T-helper 9 cell (primary cell): ENCODE measurements at regions not wholly inside any gene's neighbourhood (a gene's known extent, or its start where the extent isn't known, plus 50 kb on each side); places are given as distances from the start of the nearest gene placed in this dataset.

Experiments
- DNase-seq: peaks from one replicate; pipeline ENCODE4 v3.0.0-alpha.2; 2020

DNA sequence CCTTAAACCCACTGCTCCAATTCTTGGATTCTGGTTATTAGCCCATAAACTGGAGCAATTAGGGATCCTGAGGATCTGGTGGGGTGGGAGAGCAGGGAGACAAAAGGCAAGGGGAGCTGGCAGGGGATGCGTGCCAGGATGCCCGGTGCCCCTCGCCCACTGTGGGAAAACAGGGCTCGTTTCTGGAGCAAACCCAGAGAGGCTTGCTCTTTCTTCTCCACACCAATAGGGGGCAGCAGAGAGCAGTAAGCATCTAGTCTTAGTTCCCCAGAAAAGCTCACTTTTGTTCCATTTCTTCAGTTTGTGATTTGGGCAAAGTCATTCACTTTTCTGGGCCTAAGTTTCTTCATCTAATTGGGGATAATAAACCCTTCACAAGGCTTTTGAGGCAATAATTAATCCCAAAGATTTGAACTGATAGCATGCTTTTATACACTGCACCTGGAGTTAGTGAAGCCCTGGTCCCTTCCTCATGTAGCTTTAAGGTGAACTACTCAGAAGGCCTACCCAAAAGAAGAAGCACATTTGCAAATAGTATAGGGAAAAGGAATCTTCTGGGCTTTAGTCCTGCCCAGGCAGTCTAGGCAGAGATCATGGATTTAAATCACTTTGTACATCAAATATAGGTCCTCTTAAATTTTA, 160.6 kb upstream of the USP24 start:
- DNase-seq: peak; percentile 4

DNA sequence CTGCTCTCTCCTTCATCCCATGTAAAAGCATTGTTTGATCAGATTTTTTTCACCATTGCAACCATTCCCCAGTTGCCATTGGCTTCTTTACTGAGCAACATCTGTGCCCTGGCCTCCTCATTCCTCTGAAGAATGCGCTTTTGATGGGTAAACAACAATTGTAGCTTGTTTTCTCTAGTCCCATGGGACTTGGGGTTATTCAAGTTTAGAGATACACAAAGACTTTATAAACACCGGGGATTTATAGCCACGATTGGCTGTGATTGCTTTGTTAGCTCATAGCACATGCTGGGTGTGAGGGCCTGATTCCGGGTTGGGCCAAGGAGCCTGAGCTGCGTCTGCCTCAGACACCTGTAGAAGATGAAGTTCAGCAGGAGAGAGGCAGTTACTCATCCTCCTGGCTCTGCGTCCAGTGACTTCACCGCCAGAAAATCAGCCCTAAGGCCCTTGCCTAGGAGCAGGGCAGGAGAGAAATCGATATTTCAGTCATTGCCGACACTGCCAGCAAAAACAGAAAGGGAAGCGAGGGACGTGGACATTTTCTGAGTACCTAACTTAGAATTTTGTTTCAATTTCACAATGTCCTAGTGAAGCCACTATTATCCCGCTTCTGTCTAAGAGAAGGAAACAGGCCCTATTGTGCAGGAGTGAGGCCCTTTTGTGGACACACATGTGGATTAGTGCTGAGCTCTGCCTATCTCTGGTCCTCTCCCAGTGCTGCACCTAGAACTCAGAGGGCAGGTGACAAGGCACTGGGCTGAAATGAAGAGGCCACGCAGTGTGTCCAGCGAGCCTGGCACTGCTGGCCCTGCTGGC, 159.8 kb upstream of the USP24 start:
- DNase-seq: no peak

DNA sequence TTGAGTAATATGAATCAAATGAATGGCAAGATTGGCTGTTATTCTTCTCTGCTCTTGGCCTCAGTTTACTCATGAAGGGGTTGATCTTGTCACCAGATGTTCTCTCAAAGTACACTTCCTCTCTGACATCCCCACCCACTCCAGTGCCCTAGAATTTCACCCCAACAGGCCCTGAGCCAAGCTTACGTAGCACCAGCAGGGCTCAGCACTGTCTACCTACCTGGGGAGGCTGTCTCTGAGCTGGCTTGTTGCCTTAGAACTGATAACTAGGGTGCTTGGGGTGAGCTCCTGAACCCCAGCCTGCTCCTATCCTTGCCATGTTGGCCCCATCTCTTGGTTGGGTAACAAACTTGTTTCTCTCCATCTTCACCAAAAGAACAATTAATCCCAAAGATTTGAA, 159.1 kb upstream of the USP24 start:
- no peak for DNase-seq

DNA sequence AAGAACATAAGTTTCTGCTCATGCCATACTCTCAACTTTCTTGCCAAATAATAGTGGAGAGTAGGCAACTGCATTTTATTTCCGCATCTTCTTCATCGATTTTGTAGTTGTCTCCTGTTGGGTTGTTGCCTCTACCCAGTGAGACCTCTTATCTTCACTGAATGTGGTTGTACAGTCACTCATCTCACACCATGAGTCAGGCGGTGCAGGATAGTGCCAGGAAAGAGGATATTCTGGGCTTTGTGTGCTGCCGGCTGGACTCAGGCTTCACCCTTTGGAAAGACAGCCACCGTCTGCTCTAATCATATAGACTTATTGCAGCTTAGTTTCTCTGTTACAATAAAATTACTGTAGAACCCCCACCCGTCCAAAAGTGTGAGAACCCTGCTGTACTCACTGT, 154.3 kb upstream of the USP24 start:
- DNase-seq: no peak

DNA sequence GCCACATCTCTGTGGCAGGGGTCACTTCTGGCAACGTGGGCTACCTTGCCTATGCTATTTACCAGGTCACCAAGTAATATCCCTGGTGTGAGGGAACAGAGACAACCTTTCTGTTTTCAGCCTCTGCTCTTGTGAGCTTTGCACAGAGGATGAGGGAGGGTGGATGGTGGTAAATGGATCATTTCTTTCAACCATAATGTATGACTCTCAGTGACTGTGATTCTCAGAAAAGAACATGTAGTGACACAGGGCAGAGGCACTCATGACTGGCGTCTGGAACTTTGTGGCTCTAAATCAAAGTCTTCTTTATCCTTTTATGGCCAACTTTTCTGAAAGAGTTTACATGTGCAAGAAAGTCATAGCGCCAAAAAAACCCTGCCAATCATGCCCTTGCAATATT, 153.5 kb upstream of the USP24 start:
- DNase-seq: no peak

DNA sequence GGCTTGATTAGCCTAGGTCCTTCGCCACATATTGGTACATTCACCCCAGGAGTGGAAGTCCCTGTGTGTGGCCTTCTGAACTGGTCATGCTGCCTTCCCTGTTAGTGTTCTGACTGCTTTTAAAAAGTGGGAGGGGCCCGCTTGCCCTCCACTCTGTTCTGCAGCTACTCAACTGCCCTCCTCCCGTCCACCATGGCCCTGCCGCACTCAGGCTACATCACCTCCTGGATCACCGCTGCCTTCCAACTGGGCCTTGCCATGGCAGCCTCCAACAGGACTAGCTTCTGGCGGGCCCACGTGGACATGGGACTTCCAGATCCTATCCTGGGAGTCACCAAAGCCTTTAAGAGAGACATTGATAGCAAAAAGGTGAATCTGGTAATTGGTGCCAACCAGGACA, 152.1 kb upstream of the USP24 start:
- no peak for DNase-seq

DNA sequence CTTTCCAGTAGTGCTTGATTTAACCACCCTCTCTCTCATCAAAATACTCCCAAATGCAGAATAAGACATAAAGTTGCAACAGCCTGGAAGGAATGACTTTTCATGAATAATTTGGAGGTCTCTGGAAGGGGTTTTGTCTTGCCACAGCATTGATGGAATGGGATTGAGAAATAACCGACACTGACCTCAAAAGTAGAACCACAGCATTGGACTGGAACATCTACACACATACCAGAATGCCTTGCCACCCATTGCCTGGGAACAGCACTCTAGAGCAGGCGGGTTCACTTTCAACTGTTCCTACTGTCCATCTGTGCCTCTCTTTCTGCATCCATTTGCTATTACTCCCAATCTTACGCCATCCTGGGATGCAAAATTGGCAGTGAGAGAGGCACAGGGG, 149.1 kb upstream of the USP24 start:
- DNase-seq: no peak

DNA sequence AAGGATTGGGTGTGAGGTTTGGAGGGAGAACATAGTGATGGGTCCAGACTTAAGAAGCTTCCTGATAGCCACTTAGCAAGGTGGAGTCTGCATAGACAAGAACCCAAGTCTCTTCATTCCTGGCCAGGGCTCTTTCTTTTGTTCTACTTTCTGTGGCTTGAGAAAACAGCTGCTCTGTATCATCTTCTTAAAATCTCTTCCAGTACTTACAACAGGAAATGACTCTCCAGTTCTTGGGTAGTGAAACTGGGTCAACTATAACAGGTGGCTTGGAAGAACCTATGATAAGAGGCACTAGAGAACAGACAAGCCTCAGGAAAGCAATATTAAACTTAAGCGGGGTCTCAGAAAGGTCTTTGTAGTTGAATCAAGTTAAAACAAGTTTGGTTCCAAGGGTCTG, 148.1 kb upstream of the USP24 start:
- DNase-seq: no peak

DNA sequence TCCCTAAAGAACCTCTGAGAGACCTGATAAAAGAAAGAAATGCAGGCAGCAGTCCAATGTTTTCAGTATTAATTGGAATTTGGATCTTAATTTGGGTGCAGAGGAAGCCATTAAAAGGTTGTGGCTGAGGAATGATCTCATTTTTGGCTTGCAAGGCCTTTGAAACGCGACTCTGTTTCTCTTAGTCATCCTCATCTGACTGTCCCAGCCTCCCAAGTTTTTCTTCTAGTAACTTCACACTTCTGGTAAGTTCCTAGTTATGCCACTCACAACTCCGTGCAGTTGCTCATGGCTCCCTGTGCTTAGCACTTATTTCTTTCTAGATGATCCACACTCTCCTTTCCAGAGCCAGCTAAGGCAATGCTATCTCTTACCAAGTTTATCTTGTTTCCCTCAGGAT, 147.4 kb upstream of the USP24 start:
- DNase-seq: no peak

DNA sequence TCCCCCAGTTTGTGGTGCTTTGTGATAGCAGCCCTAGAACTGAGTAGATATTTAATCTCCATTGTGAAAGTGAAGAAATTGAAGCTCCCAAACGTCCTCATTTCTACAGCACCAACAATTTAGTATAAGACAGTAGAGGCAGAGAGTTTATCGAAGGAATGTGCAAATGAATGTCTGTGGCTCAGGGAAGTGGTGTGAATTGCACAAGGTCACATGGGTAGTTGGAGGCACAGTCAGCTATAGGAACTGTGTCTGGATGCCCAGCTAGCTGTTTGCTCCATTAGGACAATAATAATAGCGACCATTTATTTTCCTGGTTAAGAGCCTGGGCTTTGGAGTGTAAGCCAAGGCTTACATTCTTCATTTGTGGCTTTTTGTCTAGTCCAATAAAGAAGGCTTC, 144.4 kb upstream of the USP24 start:
- no peak for DNase-seq

DNA sequence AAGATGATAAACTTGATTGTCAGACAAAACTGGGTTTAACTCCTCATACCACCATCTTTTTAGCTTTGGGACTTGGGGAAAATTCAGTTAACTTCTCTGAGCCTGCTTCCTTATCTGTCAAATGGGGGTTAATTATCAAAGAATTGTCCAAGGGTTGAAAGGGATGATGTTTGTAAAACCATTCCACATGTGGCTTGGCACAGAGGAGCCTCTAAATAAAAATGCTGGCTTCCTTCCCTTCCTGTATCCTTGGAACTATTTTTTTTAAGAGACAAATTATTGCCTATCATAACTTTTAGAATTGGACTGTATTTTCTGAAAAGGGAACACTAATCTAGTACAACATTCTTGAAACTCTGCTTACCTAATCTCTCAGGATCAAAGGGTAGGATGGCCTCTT, 143.4 kb upstream of the USP24 start:
- DNase-seq: no peak

DNA sequence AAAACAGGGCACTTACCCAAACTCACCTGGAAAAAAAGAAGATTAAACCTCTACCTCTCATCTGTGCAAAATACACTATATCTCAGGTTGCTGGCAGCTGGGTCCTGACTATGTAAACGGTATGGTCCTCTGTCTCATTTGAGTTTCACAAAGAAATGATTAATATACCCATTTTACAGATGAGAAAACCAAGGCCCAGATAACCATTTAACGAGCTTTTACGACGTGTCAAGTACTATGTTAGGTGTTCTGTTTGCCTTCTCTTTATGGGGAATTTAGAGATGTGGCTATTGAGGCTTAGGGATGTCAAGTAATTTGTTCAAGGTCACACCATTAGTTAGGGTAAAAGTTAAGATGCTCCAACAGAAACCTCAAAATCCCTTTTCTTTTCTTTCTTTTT, 140.4 kb upstream of the USP24 start:
- DNase-seq: no peak

DNA sequence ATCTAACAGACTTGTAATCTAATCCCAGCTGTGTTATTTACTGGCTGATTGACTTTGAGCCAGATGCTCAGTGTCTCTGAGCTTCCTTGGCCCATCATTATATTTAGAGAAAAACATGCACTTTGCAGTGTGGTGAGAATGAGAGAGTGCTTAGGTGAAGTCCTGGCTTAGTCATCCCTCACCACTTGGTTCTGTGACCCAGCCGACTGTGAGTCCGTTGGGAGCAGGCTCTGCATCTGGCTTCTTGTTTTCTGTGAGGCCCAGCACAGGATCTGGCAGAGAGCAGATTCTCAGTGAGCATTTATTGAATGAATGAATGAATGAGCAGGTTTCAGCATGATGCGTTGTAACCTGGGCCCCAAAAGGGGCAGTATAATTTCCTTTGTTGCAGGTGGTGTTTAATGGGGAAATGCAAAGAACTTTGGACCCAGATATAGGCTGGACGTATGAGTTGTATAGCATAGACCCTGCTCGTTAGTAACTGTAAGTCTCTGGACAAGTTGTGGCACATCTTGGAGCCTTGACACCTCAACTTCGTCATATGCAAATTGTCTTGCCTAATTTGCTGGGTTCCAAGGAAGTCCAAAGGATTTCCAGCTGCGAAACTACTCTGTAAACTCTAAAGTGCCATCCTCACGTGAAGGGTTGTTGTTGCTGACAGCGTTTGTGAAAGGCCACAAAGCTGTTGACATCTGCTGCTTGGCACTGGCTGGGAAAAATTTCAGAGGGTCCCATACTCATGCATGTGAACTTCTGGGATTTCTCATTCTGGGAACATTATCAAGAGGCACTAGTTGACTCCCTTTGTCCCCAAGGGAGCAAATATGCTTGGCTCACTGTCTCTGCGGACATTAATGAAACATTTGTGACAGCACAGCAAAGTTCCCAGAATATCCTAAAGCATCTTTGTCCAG, 138.8 kb upstream of the USP24 start:
- DNase-seq: no peak

DNA sequence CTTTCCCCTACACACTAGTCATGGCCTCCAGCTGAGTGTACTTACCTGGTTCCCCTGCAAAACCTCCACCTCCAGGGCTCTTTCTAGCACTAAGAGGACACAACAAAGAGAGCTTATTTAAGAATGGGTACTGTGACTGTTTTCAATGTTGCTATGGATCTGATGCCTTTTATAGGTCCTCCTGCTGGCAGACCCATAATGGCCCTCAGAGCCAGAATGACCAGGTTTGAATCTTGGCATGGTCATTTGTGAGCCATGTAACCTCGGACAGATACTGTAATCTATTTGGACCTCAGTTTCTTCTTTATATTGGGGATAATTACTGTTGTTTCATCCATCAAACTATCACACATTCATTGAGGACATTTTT, 137.6 kb upstream of the USP24 start:
- no peak for DNase-seq

DNA sequence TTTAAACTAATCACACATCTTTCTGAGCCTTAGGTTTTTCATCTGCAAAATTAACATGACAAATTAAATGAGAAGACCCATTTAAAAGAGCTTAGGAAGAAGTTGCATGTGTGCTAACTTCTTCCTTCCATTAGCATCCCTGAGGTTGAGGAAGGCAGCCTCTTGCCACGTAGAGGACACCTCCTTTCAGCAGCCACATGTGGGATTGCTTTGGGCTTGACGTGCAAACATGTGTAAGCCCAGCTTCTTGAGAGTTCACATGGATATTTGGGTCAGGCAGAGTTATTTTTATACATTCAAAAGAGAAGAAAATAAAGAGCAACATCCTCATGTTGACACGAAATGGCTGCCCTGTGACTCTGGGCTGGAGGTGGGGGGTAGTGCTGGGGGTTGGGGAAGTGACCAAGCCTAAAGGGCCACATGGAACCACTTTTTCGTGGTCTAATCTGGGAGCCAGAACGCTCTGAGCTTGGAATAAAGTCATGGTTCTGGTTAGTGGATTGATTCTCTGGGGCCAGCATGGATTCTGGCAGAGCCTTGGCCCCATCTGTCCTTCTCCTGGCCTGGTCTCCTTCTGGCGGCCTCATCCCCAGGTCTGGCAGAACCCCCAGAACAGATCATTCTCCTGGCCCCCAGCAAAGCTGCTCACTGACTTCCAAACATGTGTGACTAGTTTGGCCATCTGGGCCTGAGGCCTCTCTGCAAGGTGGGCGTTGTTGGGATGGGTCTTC, 137.1 kb upstream of the USP24 start:
- DNase-seq: no peak

DNA sequence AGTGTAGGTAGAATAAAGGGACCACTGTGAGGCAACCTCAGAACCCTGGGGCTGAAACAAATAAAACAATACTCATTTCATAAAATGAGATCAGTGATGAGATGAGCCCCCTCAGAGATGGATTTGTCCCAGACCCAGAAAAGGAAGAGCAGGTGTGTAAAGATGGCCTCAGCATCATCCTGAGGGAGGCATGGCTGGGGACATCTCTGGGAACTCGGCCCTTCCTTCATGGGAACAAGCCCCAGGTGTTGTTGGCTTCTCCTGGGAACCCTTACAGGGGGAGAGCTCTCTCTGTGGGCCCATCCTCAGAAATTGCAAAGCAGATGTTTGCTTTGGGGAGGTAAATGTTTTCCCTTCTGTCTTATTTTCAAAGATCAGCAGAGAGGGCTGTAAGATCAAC, 133.2 kb upstream of the USP24 start:
- no peak for DNase-seq

DNA sequence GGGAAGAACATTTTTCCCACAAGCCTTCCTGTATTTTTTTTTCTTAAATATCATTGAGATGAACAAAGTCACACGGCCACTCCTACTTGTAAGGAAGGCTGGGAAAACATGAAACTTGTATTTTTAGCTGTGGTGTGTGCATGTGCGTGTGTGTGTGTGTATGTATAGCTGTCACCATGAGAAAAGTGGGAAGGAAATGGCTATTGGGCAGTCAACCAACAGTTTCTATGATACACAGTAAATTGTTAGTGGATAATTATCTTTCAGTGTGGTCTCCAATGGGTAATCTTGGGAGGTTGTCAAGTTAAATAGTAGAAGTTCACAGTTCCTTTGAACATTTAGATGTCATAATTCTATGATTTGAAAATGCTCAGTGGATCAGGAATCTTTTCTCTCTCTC, 132.7 kb upstream of the USP24 start:
- no peak for DNase-seq

DNA sequence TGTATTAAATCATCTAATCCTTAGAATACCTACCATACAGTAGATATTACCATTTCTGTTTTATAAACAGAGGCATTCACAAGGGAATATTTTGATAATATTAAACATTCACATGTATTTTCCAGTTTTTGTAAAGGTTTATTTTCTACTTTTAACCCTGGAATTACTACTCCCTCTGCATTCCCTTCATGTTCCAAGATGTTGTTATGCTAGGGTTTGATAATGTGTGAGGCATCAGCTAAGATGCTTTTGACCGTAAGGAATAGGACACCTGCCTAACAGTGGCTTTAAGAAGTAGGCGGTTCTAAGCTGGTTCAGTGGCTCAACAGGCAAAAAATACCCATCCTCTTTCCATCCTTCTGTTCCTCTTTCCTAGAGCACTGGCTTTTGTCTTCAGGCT, 131.9 kb upstream of the USP24 start:
- no peak for DNase-seq

DNA sequence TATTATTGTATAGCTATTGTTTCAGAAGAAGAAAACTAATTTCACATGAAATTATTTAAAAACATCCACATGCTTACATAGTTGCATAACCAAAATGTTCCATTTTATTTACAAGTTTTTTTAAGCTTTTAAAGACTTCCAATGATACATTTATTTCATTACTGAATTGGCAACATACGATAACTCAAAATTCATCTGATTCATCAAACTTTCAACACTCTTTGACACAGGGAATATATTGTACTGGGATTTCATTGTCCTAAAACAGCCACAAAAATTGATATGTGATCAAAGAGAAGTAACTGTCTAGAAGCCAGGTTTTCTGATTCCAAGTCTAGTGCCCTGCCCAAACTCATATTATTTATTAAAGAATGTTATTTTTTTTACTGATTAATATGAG, 131.4 kb upstream of the USP24 start:
- DNase-seq: no peak

DNA sequence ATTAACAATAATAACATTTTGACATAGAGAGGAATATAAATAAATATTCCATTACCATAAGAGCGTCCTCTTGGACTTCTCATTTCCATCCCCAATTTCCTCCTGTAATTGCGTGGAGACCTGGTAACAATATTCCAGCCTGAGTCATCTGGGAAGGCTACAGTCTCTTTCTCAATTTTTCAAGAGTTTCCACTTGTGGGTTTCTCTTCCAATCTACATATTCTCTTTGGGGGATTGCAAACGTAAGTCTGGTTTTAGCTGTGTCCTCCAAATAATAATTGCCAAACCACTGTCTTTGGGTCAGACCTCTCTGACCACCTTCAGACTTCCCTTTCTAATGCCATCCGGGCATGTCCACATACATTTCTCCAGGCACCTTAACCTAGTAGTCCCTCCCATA, 124.5 kb upstream of the USP24 start:
- DNase-seq: no peak

DNA sequence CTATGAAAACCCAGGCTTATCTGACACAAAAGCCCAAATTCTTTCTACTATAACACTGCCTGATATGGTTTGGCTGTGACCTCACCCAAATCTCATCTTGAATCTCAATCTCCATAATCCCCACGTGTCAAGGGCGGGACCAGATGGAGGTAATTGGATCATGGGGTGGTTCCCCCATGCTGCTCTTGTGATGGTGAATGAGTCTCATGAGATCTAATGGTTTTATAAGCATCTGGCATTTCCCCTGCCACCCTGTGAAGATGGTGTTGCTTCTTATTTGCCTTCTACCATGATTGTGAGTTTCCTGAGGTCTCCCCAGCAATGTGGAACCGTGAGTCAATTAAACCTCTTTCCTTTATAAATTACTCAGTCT, 123.3 kb upstream of the USP24 start:
- DNase-seq: no peak

DNA sequence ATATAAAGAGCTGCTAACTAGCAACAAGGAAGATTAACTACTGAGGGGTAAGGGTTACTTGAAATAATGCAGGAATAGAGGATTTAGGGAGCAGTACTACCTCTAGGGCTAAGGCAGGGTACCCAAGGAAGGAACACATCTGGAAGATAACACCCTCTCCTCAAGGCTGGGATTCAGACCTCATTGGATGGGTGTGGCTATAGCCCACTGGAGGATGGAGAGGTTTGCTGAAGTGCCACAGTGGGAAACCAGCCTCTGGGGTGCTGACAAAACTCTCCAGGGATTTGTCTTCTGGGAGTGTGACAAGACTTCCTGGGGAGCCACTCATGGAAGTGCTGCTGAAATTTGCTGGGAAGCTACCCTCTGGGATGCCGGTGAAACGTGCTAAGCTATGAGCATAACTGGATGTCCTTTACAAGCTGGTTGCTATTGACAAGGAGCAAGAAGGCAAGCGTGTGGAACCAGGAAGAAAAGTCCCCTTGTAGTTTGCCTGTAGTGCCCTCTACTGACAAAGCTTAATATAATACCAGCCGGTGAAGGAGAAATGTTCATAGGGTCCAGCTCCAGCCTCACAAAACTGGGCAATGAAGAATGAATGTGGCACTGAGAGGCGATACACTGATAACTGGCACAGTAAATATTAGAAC, 122.8 kb upstream of the USP24 start:
- no peak for DNase-seq

DNA sequence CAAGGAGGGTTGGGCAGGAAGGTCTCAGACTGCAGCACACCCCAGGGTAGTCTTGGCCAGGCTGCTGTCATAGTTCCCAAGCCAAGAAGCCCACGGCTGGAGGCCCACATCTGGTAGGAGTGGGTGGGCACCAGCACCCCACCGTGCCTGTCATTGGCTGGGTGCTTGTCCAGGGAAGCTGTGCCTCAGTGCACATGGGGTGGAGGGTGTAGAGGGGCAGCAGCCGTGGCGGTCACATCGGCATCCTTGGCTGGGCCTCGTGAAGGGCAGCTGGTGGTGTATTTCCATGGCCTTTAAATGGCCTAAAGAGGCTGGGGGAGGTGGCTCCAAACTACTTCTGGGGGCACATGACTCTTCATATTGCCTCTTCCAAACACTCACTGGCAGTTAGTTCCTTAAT, 119.6 kb upstream of the USP24 start:
- DNase-seq: no peak
